GM12878 (cell line): ENCODE measurements at regions not wholly inside any gene's neighbourhood (a gene's known extent, or its start where the extent isn't known, plus 50 kb on each side); places are given as distances from the start of the nearest gene placed in this dataset.

ENCODE experiments used
- ATAC-seq: fragments of 200-7000 bp; cut with Tn5 transposase; 3 replicates; pipeline ENCODE4 v1.9.1; 2020; ENCODE audit warnings: mild to moderate bottlenecking, moderate library complexity
- BruUV-seq: library from RNA; stranded (reverse); fragments of 400-500 nt; replicated peaks from 2 replicates; lab custom pipeline; 2021; lab: Mats Ljungman, UMichigan
- CTCF ChIA-PET: fragments of 300-600 bp; sonication (Branson Sonifier 250); formaldehyde crosslinking; extraction: SDS; loops from one replicate; lab custom pipeline; 2021; ENCODE audit warnings: inconsistent platforms; lab: Yijun Ruan, JAX
- POLR2A ChIA-PET: fragments of 350-600 bp; formaldehyde crosslinking; extraction: SDS; loops from one replicate; lab custom pipeline; 2021; ENCODE audit warnings: inconsistent platforms; lab: Charles Lee
- RAD21 ChIA-PET: fragments of 300-600 bp; sonication (Branson Sonifier 250); formaldehyde crosslinking; loops from one replicate; lab custom pipeline; 2023; ENCODE audit warnings: antibody characterized with exemption; ENCODE audit not compliant: unreplicated experiment; lab: Charles Lee
- SMC1A ChIA-PET: fragments of 300-600 bp; sonication (Branson Sonifier 250); formaldehyde crosslinking; loops from one replicate; lab custom pipeline; 2023; ENCODE audit not compliant: unreplicated experiment, uncharacterized antibody; lab: Charles Lee
- DNase-seq: peaks from one replicate; pipeline ENCODE4 v3.0.0-alpha.2; 2011; ENCODE audit warnings: low read depth, low spot score
- FAIRE-seq: peaks from 3 replicates; lab custom pipeline; 2011; peaks lifted over from hg19 to GRCh38; lab: Jason Lieb, UNC
- H2AFZ ChIP-seq: 2 replicates; pipeline ENCODE4 v1.6.0; 2011; ENCODE audit warnings: low read depth, low read length, control low read depth; ENCODE audit not compliant: control insufficient read depth
- H3K27ac ChIP-seq: 2 replicates; pipeline ENCODE4 v1.5.1; 2011; ENCODE audit warnings: control low read depth; ENCODE audit not compliant: control insufficient read depth, insufficient read depth
- H3K27me3 ChIP-seq, 2 experiments: replicated peaks in 1 of 2; 2 replicates each; pipeline versions ENCODE4 v1.6.0 to v1.6.1; 2011; ENCODE audit warnings: low read length in 1 of 2; ENCODE audit not compliant: control insufficient read depth in 2 of 2, insufficient read depth in 2 of 2
- H3K36me3 ChIP-seq, 2 experiments: 2 replicates each; pipeline ENCODE4 v1.5.1; 2011; ENCODE audit warnings: low read length in 1 of 2; ENCODE audit not compliant: control insufficient read depth in 2 of 2, insufficient read depth in 2 of 2
- H3K4me1 ChIP-seq: 2 replicates; pipeline ENCODE4 v1.6.1; 2011; ENCODE audit warnings: mild to moderate bottlenecking, low read length, moderate library complexity, mixed read lengths; ENCODE audit not compliant: control insufficient read depth, insufficient read depth
- H3K4me2 ChIP-seq: 2 replicates; pipeline ENCODE4 v1.6.0; 2011; ENCODE audit warnings: control low read depth; ENCODE audit not compliant: control insufficient read depth, insufficient read depth
- H3K4me3 ChIP-seq: fragments of 200-600 bp; sonication (generic); 2 replicates; pipeline ENCODE4 v1.5.1; 2016
- H3K79me2 ChIP-seq: 2 replicates; pipeline ENCODE4 v1.6.0; 2011; ENCODE audit warnings: low read length; ENCODE audit not compliant: control insufficient read depth, insufficient read depth
- H3K9ac ChIP-seq: 2 replicates; pipeline ENCODE4 v1.8.0; 2011; ENCODE audit warnings: low read length, control low read depth, mixed read lengths; ENCODE audit not compliant: control insufficient read depth, insufficient read depth
- H3K9me3 ChIP-seq: replicated peaks from 3 replicates; pipeline ENCODE4 v1.5.1; 2011; ENCODE audit warnings: mild to moderate bottlenecking, low read length; ENCODE audit not compliant: control insufficient read depth, insufficient read depth
- H4K20me1 ChIP-seq: 2 replicates; pipeline ENCODE4 v1.6.0; 2011; ENCODE audit not compliant: control insufficient read depth, insufficient read depth
- CEBPB ChIP-seq, 2 experiments: fragments of 150-350 bp in 1 of 2; IDR thresholded peaks; 2 replicates each; pipeline ENCODE4 v1.6.1; 2012 to 2014; ENCODE audit warnings: low read depth in 2 of 2, low read length in 2 of 2, borderline replicate concordance in 1 of 2, inconsistent platforms in 1 of 2
- IKZF1 ChIP-seq: fragments of 450-650 bp; conservative IDR thresholded peaks from 2 replicates; pipeline ENCODE4 v1.6.1; 2017; ENCODE audit warnings: antibody characterized with exemption, mild to moderate bottlenecking
- IRF4 ChIP-seq: IDR thresholded peaks from 2 replicates; pipeline ENCODE4 v1.6.1; 2011; ENCODE audit warnings: low read depth, low read length
- POLR2AphosphoS5 ChIP-seq: IDR thresholded peaks from 2 replicates; pipeline ENCODE4 v1.6.1; 2011; ENCODE audit warnings: mild to moderate bottlenecking, low read length, inconsistent platforms
- POU2F2 ChIP-seq: IDR thresholded peaks from 3 replicates; pipeline ENCODE4 v1.6.1; 2011; ENCODE audit warnings: low read depth, mild to moderate bottlenecking, low read length, borderline replicate concordance
- RAD21 ChIP-seq: IDR thresholded peaks from 2 replicates; pipeline ENCODE4 v1.6.1; 2011; ENCODE audit warnings: mild to moderate bottlenecking, low read depth, low read length, moderate library complexity; ENCODE audit not compliant: insufficient read depth
- WRNIP1 ChIP-seq: IDR thresholded peaks from 2 replicates; pipeline ENCODE4 v1.6.1; 2011; ENCODE audit warnings: low read depth, low read length, improper control_type of control experiment, borderline replicate concordance
- WGBS: methylation state at CpG from one replicate; pipeline ENCODE4 v1.1.6; 2016; ENCODE audit warnings: low lambda C conversion rate; ENCODE audit not compliant: insufficient replicate concordance, insufficient coverage; ENCODE audit errors: missing lambda C conversion rate; 5-methylcytosine and 5-hydroxymethylcytosine counted together
- in situ Hi-C: fragments of 300-500 bp; cut with MboI; formaldehyde crosslinking; loops from 9 replicates; pipeline ENCODE4 v1.14.3; 2018; ENCODE audit warnings: mixed read lengths
- intact Hi-C: fragments of 100-400 bp; cut with micrococcal nuclease; formaldehyde crosslinking; loops from one replicate; pipeline ENCODE4 v1.14.2; 2022; ENCODE audit not compliant: unreplicated experiment
- TF ChIP-seq, protein P1 (sequence below): fragments of 450-650 bp; IDR thresholded peaks from 2 replicates; pipeline ENCODE4 v1.6.1; 2016; ENCODE audit warnings: mild to moderate bottlenecking

DNA sequence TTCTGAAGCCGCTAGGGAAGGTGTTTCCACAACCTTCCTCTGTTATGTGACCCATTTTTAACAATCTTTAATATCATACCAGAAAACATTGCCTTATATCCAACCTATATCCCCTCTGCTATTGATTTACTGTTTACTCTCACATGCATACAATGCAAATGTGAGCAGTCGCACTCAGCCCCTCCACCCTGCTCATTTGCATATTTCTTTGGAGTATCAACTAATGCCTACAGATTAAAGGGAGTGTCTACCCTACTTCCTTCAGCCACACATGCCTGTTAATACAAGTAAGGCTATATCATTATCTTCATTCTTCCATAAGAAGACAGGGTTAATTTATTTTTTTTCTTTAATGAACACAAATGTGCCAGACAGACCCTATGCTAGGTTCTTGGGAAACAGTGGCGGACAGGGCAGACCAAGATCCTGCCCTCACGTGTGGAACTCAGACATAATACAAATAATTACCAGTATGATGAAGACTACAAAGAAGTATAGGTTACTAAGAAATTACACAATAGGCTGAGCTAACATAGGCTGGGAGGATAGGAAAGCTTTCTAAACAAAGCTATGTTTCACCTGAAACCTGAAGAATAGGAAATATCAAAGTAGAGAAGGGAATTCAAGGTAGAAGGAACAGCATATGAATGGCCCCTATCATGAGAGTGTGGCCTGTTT is 107.3 kb upstream of the MDM1 start:
- no peak overlapping the region for H2AFZ ChIP-seq
- H3K27ac ChIP-seq = no peak overlapping the region
- no peaks in the 10 kb centered on the region for H4K20me1 ChIP-seq
- in situ Hi-C loops (no loop called here), intact Hi-C loops (loop anchor here (5.0 kb wide), 1 partner anchor 67 kb away; no protein-coding TSS in a partner anchor)
- no peak overlapping the region for H3K4me3 ChIP-seq
- H3K9me3 ChIP-seq = peaks cover 7% of the 10 kb centered on the region; the same call in 2 of the 3 replicates
- no peaks in the 10 kb centered on the region; the same call in none of the 2 replicates for H3K79me2 ChIP-seq
- FAIRE-seq (no peak), ATAC-seq (peak; percentile 47), DNase-seq (no peak)
- CTCF ChIA-PET = interaction anchor here (0.6 to 2.5 kb wide), 10 partner anchors 20 to 391 kb away, joined by 3 to 14 read pairs (median 4); no protein-coding TSS in a partner anchor
- no peaks in the 10 kb centered on the region for H3K27me3 ChIP-seq
- no peaks in the 10 kb centered on the region for H3K36me3 ChIP-seq
- no TSS peak for BruUV-seq
- RAD21 ChIA-PET = interaction anchor here (0.7 to 4.9 kb wide), 23 partner anchors 9 to 248 kb away, joined by 3 to 76 read pairs (median 4); partner anchors contain the start of genes NUP107 and RAP1B
- no peak overlapping the region for H3K4me2 ChIP-seq
- H3K4me1 ChIP-seq = peaks cover 7% of the 10 kb centered on the region
- TF ChIP-seq IRF4 (no peak), WRNIP1 (no peak), POU2F2 (peak; percentile 68; the same call in 1 of the 3 replicates)
- WGBS = 56% methylated on average over 4 of the region's 4 CpGs
- SMC1A ChIA-PET = interaction anchor here (0.6 to 10.7 kb wide), 32 partner anchors 9 to 369 kb away, joined by 3 to 153 read pairs (median 4); no protein-coding TSS in a partner anchor
- POLR2A ChIA-PET = interaction anchor here (0.8 to 6.8 kb wide), 13 partner anchors 9 to 369 kb away, joined by 3 to 63 read pairs (median 6); partner anchors contain the start of gene RAP1B
- no peak overlapping the region for H3K9ac ChIP-seq

DNA sequence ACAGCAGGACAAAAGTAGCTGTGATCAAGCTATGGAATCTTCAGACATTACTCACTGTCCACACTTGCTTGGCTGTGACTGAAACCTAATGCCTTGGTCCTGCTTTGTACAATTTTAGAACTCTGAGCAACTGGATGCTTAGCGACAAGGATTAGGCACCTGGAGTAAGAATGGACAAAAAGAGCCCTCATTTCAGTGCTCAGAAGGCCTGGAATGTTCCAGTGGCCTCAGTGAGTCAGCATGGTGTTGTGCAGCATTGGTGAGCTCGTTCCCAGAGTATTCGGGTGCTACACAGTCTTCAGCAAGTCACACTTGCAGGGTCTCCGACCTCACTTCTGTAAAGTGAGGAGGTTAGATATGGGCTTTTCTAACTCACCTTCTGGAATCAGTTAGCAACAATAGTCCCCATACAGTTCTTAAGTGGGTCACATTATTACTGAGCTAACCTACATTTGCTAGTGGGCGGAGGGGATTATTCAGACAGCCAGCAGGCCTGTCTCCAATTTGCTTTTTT is 108.0 kb upstream of the MDM1 start:
- SMC1A ChIA-PET = interaction anchor here (0.6 to 10.7 kb wide), 35 partner anchors 9 to 369 kb away, joined by 3 to 153 read pairs (median 4); partner anchors contain the start of gene IL26
- no peak overlapping the region for H3K4me3 ChIP-seq
- TF ChIP-seq, protein P1, sequence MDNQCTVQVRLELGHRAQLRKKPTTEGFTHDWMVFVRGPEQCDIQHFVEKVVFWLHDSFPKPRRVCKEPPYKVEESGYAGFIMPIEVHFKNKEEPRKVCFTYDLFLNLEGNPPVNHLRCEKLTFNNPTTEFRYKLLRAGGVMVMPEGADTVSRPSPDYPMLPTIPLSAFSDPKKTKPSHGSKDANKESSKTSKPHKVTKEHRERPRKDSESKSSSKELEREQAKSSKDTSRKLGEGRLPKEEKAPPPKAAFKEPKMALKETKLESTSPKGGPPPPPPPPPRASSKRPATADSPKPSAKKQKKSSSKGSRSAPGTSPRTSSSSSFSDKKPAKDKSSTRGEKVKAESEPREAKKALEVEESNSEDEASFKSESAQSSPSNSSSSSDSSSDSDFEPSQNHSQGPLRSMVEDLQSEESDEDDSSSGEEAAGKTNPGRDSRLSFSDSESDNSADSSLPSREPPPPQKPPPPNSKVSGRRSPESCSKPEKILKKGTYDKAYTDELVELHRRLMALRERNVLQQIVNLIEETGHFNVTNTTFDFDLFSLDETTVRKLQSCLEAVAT = peak; percentile 80
- TF ChIP-seq CEBPB (IDR thresholded peaks at IDR 0.05; ENCODE audit: borderline replicate concordance in 1 of 2, low read depth in 2 of 2, low read length in 2 of 2) = no peak
- TF ChIP-seq IKZF1 = 0 out of 2 replicates have a peak, but pooled peaks have one; percentile 11
- no peak for TF ChIP-seq POLR2AphosphoS5
- TF ChIP-seq RAD21 = no peak
- H3K27me3 ChIP-seq = no peaks in the 10 kb centered on the region
- no peaks in the 10 kb centered on the region for H4K20me1 ChIP-seq
- no peak overlapping the region for H3K27ac ChIP-seq
- H3K4me2 ChIP-seq = no peak overlapping the region
- 21% methylated on average over 5 of the region's 5 CpGs for WGBS
- BruUV-seq = no TSS peak
- ATAC-seq = peak; percentile 38
- peaks cover 4% of the 10 kb centered on the region; the same call in 2 of the 3 replicates for H3K9me3 ChIP-seq
- DNase-seq = no peak
- in situ Hi-C loops (no loop called here), intact Hi-C loops (loop anchor here (5.0 kb wide), 1 partner anchor 68 kb away; no protein-coding TSS in a partner anchor)
- FAIRE-seq = no peak
- no peaks in the 10 kb centered on the region for H3K36me3 ChIP-seq
- POLR2A ChIA-PET = interaction anchor here (0.7 to 6.8 kb wide), 15 partner anchors 9 to 369 kb away, joined by 3 to 63 read pairs (median 6); partner anchors contain the start of gene RAP1B
- H3K4me1 ChIP-seq = peaks cover 7% of the 10 kb centered on the region
- H2AFZ ChIP-seq = no peak overlapping the region
- no peaks in the 10 kb centered on the region; the same call in none of the 2 replicates for H3K79me2 ChIP-seq
- RAD21 ChIA-PET = interaction anchor here (0.6 to 4.9 kb wide), 26 partner anchors 9 to 259 kb away, joined by 3 to 76 read pairs (median 4); partner anchors contain the start of genes NUP107 and RAP1B
- no peak overlapping the region for H3K9ac ChIP-seq
- CTCF ChIA-PET = interaction anchor here (0.6 to 2.5 kb wide), 12 partner anchors 14 to 390 kb away, joined by 3 to 14 read pairs (median 4); no protein-coding TSS in a partner anchor
